ENCODE measurements at regions not wholly inside any gene's neighbourhood (a gene's known extent, or its start where the extent isn't known, plus 50 kb on each side); places are given as distances from the start of the nearest gene placed in this dataset.
A peak's percentile ranks its signal among the peaks of the same experiment; 100 is the strongest.

DNA sequence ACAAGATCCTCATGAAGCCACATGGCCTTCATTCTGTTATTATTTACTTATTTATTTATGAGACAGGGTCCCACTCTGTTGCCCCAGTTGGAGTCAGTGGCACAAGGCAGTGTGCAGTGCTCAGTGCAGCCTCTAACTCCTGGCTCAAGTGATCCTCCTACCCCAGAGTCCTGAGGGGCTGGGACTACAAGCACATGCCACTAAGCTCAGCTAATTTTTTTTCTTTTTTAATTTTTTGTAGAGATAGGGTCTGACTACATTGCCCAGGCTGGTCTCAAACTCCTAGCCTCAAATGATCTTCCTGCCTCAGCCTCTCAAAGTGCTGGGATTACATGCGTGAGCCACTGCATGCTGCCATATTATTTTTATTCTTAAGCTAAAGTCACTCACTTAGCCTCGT, 241.4 kb downstream of the UQCRFS1 start:
- Histone ChIP-seq H3K9me3 (ENCODE audit: low read length) (no peaks in the 10 kb centered on the region), H3K4me1 (ENCODE audit: insufficient read depth, low read length) (no peaks in the 10 kb centered on the region), H3K27me3 (ENCODE audit: insufficient read depth, low read length, poor library complexity, severe bottlenecking) (no peaks in the 10 kb centered on the region), H3K4me3 (ENCODE audit: low read length) (no peak overlapping the region), H3K27ac (ENCODE audit: low read depth, low read length) (no peak overlapping the region), H3K36me3 (ENCODE audit: insufficient read depth, low read length) (no peaks in the 10 kb centered on the region)
- Mint-ChIP-seq H3K9me3 (no peaks in the 10 kb centered on the region), H3K27ac (no peak overlapping the region), H3K4me3 (no peak overlapping the region), H3K4me1 (no peaks in the 10 kb centered on the region), H3K27me3 (peaks cover 12 to 15% of the 10 kb centered on the region in 2 donors), H3K36me3 (no peaks in the 10 kb centered on the region)
- ChIA-PET POLR2A (no interaction called here), CTCF (no interaction called here)
- no peak for DNase-seq

DNA sequence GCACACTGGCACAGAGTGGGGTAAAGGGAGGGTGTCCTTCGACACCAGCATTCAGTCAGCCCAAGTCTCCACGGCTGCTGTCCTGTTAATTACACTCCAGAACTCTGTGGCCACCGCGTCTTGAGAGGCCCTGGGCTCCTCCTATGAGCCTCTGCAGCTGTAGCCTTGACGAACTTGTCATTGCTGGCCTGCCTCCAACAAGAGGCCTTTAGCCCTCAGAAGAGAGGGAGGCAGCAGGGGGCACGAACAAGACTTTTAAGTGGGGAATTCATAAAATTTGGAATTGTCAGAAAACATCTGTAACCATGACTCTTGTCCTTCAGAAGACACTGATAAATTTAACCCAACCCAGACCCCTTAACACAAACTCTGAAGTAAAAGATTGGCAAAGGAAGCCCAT, 241.9 kb downstream of the UQCRFS1 start:
- no peak overlapping the region for H3K27ac Mint-ChIP-seq
- no peaks in the 10 kb centered on the region for H3K36me3 Mint-ChIP-seq
- no peaks in the 10 kb centered on the region for H3K36me3 ChIP-seq (ENCODE audit: insufficient read depth, low read length)
- no peaks in the 10 kb centered on the region for H3K27me3 ChIP-seq (ENCODE audit: insufficient read depth, low read length, poor library complexity, severe bottlenecking)
- H3K27ac ChIP-seq (ENCODE audit: low read depth, low read length), result no peak overlapping the region
- H3K4me1 Mint-ChIP-seq, result no peaks in the 10 kb centered on the region
- CTCF ChIA-PET, result no interaction called here
- H3K4me3 Mint-ChIP-seq, result no peak overlapping the region
- H3K9me3 ChIP-seq (ENCODE audit: low read length), result no peaks in the 10 kb centered on the region
- peaks cover 9 to 15% of the 10 kb centered on the region in 2 donors for H3K27me3 Mint-ChIP-seq
- no peaks in the 10 kb centered on the region for H3K4me1 ChIP-seq (ENCODE audit: insufficient read depth, low read length)
- POLR2A ChIA-PET, result no interaction called here
- no peak overlapping the region for H3K4me3 ChIP-seq (ENCODE audit: low read length)
- no peaks in the 10 kb centered on the region for H3K9me3 Mint-ChIP-seq
- DNase-seq, result no peak

- Histone ChIP-seq H3K9me3 (ENCODE audit: low read length) (no peaks in the 10 kb centered on the region), H3K27me3 (ENCODE audit: insufficient read depth, low read length, poor library complexity, severe bottlenecking) (no peaks in the 10 kb centered on the region), H3K36me3 (ENCODE audit: insufficient read depth, low read length) (no peaks in the 10 kb centered on the region), H3K27ac (ENCODE audit: low read depth, low read length) (no peak overlapping the region), H3K4me1 (ENCODE audit: insufficient read depth, low read length) (no peaks in the 10 kb centered on the region), H3K4me3 (ENCODE audit: low read length) (no peak overlapping the region)
- ChIA-PET POLR2A (no interaction called here), CTCF (no interaction called here)
- Mint-ChIP-seq H3K36me3 (no peaks in the 10 kb centered on the region), H3K4me3 (no peak overlapping the region), H3K27ac (no peak overlapping the region), H3K27me3 (peaks cover 11 to 15% of the 10 kb centered on the region in 2 donors), H3K9me3 (peaks cover 0 to 2% (median 0%) of the 10 kb centered on the region in 5 donors), H3K4me1 (no peaks in the 10 kb centered on the region)
- DNase-seq, result no peak
These were observed 244.2 kb downstream of the UQCRFS1 start for GRCh38 chr19:28968721-28969120.

GRCh38 chr19:28966737-28967399, 246.1 kb downstream of the UQCRFS1 start:
- ChIA-PET POLR2A (no interaction called here), CTCF (no interaction called here)
- Mint-ChIP-seq H3K36me3 (no peaks in the 10 kb centered on the region), H3K27ac (no peak overlapping the region), H3K4me3 (no peak overlapping the region), H3K27me3 (peaks cover 11 to 13% of the 10 kb centered on the region in 2 donors), H3K4me1 (no peaks in the 10 kb centered on the region), H3K9me3 (peaks cover 0 to 2% (median 0%) of the 10 kb centered on the region in 5 donors)
- no peak overlapping the region for H3K27ac ChIP-seq (ENCODE audit: low read depth, low read length)
- no peaks in the 10 kb centered on the region for H3K27me3 ChIP-seq (ENCODE audit: insufficient read depth, low read length, poor library complexity, severe bottlenecking)
- H3K9me3 ChIP-seq (ENCODE audit: low read length), result no peaks in the 10 kb centered on the region
- DNase-seq, result no peak
- no peaks in the 10 kb centered on the region for H3K4me1 ChIP-seq (ENCODE audit: insufficient read depth, low read length)
- no peak overlapping the region for H3K4me3 ChIP-seq (ENCODE audit: low read length)
- H3K36me3 ChIP-seq (ENCODE audit: insufficient read depth, low read length), result no peaks in the 10 kb centered on the region

- H3K4me1 Mint-ChIP-seq, result no peaks in the 10 kb centered on the region
- H3K9me3 ChIP-seq (ENCODE audit: low read length), result no peaks in the 10 kb centered on the region
- no peaks in the 10 kb centered on the region for H3K4me1 ChIP-seq (ENCODE audit: insufficient read depth, low read length)
- H3K27me3 ChIP-seq (ENCODE audit: insufficient read depth, low read length, poor library complexity, severe bottlenecking), result no peaks in the 10 kb centered on the region
- ChIA-PET POLR2A (no interaction called here), CTCF (no interaction called here)
- H3K4me3 Mint-ChIP-seq, result no peak overlapping the region
- no peak for DNase-seq
- no peak overlapping the region for H3K27ac Mint-ChIP-seq
- H3K36me3 ChIP-seq (ENCODE audit: insufficient read depth, low read length), result no peaks in the 10 kb centered on the region
- no peak overlapping the region for H3K27ac ChIP-seq (ENCODE audit: low read depth, low read length)
- H3K27me3 Mint-ChIP-seq, result peaks cover 6% of the 10 kb centered on the region in 2 donors
- H3K4me3 ChIP-seq (ENCODE audit: low read length), result no peak overlapping the region
- H3K9me3 Mint-ChIP-seq, result peaks cover 0 to 2% (median 0%) of the 10 kb centered on the region in 5 donors
- H3K36me3 Mint-ChIP-seq, result no peaks in the 10 kb centered on the region
These were observed 248.5 kb downstream of the UQCRFS1 start for GRCh38 chr19:28964500-28964899.

DNA sequence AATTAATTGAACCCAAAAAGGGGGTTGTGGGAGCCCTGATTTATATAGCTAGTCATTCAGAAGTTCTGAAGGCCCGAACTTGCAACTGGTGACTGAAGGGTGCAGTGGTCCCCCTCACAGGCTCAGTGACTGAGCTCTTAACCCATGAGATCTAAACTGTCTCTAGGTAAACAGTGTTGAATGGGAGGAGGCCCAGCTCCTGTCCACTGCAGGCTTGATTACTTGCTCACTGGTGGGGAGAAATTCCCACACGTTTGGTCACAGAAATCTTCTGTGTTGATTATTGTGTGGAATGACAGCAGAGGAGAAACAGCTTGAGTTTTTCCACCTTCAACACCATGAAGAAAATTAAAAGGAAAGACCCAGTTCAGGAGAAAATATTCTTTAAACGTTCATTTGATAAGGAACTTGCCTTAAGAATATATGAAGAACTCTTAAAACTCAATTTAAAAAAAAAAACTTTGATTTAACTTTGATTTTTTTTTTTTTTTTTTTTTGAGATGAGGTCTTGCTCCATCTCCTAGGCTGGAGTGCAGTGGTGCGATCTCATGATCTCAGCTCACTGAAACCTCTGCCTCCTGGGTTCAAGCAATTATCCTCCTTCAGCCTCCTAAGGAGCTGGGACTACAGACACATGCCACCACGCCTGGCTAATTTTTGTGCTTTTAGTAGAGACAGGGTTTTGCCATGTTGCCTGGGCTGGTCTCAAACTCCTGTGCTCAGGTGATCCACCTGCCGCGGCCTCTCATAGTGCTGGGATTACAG, 249.3 kb downstream of the UQCRFS1 start:
- Mint-ChIP-seq H3K36me3 (no peaks in the 10 kb centered on the region), H3K27ac (no peak overlapping the region)
- CTCF ChIA-PET, result no interaction called here

GRCh38 chr19:28961772-28962500, 251.0 kb downstream of the UQCRFS1 start:
- Histone ChIP-seq H3K27ac (ENCODE audit: low read depth, low read length) (no peak overlapping the region), H3K4me3 (ENCODE audit: low read length) (no peak overlapping the region), H3K27me3 (ENCODE audit: insufficient read depth, low read length, poor library complexity, severe bottlenecking) (no peaks in the 10 kb centered on the region), H3K36me3 (ENCODE audit: insufficient read depth, low read length) (no peaks in the 10 kb centered on the region), H3K4me1 (ENCODE audit: insufficient read depth, low read length) (no peaks in the 10 kb centered on the region), H3K9me3 (ENCODE audit: low read length) (no peaks in the 10 kb centered on the region)
- DNase-seq, result no peak
- Mint-ChIP-seq H3K27ac (no peak overlapping the region), H3K9me3 (peaks cover 0 to 4% (median 0%) of the 10 kb centered on the region in 5 donors), H3K36me3 (no peaks in the 10 kb centered on the region), H3K27me3 (peaks cover 4 to 6% of the 10 kb centered on the region in 2 donors), H3K4me3 (no peak overlapping the region), H3K4me1 (no peaks in the 10 kb centered on the region)
- ChIA-PET POLR2A (no interaction called here), CTCF (no interaction called here)

More for the DNA sequence above, 249.3 kb downstream of the UQCRFS1 start:
- POLR2A ChIA-PET, result no interaction called here
- no peak overlapping the region for H3K4me3 ChIP-seq (ENCODE audit: low read length)
- peaks cover 0 to 2% (median 0%) of the 10 kb centered on the region in 5 donors for H3K9me3 Mint-ChIP-seq
- H3K4me1 Mint-ChIP-seq, result no peaks in the 10 kb centered on the region
- H3K27ac ChIP-seq (ENCODE audit: low read depth, low read length), result no peak overlapping the region
- H3K4me1 ChIP-seq (ENCODE audit: insufficient read depth, low read length), result no peaks in the 10 kb centered on the region
- H3K4me3 Mint-ChIP-seq, result no peak overlapping the region
- no peak for DNase-seq
- no peaks in the 10 kb centered on the region for H3K36me3 ChIP-seq (ENCODE audit: insufficient read depth, low read length)
- no peaks in the 10 kb centered on the region for H3K27me3 ChIP-seq (ENCODE audit: insufficient read depth, low read length, poor library complexity, severe bottlenecking)
- H3K9me3 ChIP-seq (ENCODE audit: low read length), result no peaks in the 10 kb centered on the region
- peaks cover 6% of the 10 kb centered on the region in 2 donors for H3K27me3 Mint-ChIP-seq

- H3K9me3 Mint-ChIP-seq, result peaks cover 0 to 4% (median 0%) of the 10 kb centered on the region in 5 donors
- ChIA-PET POLR2A (no interaction called here), CTCF (no interaction called here)
- peak overlapping the region in 1 of 8 donors; percentile 6 for H3K27ac Mint-ChIP-seq
- Histone ChIP-seq H3K4me1 (ENCODE audit: insufficient read depth, low read length) (no peaks in the 10 kb centered on the region), H3K9me3 (ENCODE audit: low read length) (no peaks in the 10 kb centered on the region), H3K36me3 (ENCODE audit: insufficient read depth, low read length) (no peaks in the 10 kb centered on the region), H3K27ac (ENCODE audit: low read depth, low read length) (no peak overlapping the region), H3K4me3 (ENCODE audit: low read length) (no peak overlapping the region), H3K27me3 (ENCODE audit: insufficient read depth, low read length, poor library complexity, severe bottlenecking) (no peaks in the 10 kb centered on the region)
- H3K27me3 Mint-ChIP-seq, result peaks cover 4 to 6% of the 10 kb centered on the region in 2 donors
- H3K4me1 Mint-ChIP-seq, result no peaks in the 10 kb centered on the region
- DNase-seq, result no peak
- H3K4me3 Mint-ChIP-seq, result no peak overlapping the region
- H3K36me3 Mint-ChIP-seq, result no peaks in the 10 kb centered on the region
These were observed 251.8 kb downstream of the UQCRFS1 start for GRCh38 chr19:28960986-28961705.

All from CD8-positive, alpha-beta memory T cell (primary cell).